Fibroblast of lung (primary cell): ENCODE measurements at regions not wholly inside any gene's neighbourhood (a gene's known extent, or its start where the extent isn't known, plus 50 kb on each side); places are given as distances from the start of the nearest gene placed in this dataset.

Experiments used
- DNase-seq, 2 donors: peaks; one replicate each; pipeline versions ENCODE4 v3.0.0 to v3.0.0-alpha.2; 2010; ENCODE audit warnings: low read depth in 2 of 2
- H2AFZ ChIP-seq: 2 replicates; pipeline ENCODE4 v1.5.1; 2012; ENCODE audit warnings: low read length, control low read depth, inconsistent platforms
- H3K27ac ChIP-seq: 2 replicates; pipeline ENCODE4 v1.5.1; 2011; ENCODE audit warnings: low read length, control low read depth; ENCODE audit not compliant: insufficient read depth
- H3K27me3 ChIP-seq: 2 replicates; pipeline ENCODE4 v1.5.1; 2011; ENCODE audit warnings: mild to moderate bottlenecking, low read length; ENCODE audit not compliant: control insufficient read depth, insufficient read depth
- H3K36me3 ChIP-seq: 2 replicates; pipeline ENCODE4 v1.5.1; 2011; ENCODE audit warnings: low read length; ENCODE audit not compliant: control insufficient read depth, insufficient read depth
- H3K4me1 ChIP-seq: 2 replicates; pipeline ENCODE4 v1.5.1; 2011; ENCODE audit warnings: low read length; ENCODE audit not compliant: control insufficient read depth, insufficient read depth; ENCODE audit errors: extremely low read depth
- H3K4me2 ChIP-seq: 2 replicates; pipeline ENCODE4 v1.5.1; 2011; ENCODE audit warnings: low read length, control low read depth; ENCODE audit not compliant: insufficient read depth; ENCODE audit errors: extremely low read depth
- H3K4me3 ChIP-seq, 4 experiments: fragments of 200-600 bp in 1 of 4; sonication (generic) in 1 of 4; replicated peaks in 1 of 4; 2 replicates each; pipeline ENCODE4 v1.5.1; 2011 to 2016; ENCODE audit warnings: low read length in 4 of 4, low read depth in 3 of 4, mild to moderate bottlenecking in 3 of 4, control low read depth in 2 of 4, inconsistent platforms in 1 of 4, mixed read lengths in 1 of 4; ENCODE audit not compliant: insufficient read depth in 1 of 4; ENCODE audit errors: control extremely low read depth in 1 of 4
- H3K79me2 ChIP-seq: 2 replicates; pipeline ENCODE4 v1.5.1; 2012; ENCODE audit warnings: mild to moderate bottlenecking, low read length, inconsistent platforms; ENCODE audit not compliant: control insufficient read depth, insufficient read depth
- H3K9ac ChIP-seq: 2 replicates; pipeline ENCODE4 v1.5.1; 2011; ENCODE audit warnings: mild to moderate bottlenecking, low read length, control low read depth; ENCODE audit not compliant: insufficient read depth
- H3K9me3 ChIP-seq: 2 replicates; pipeline ENCODE4 v1.5.1; 2012; ENCODE audit warnings: low read depth, low read length; ENCODE audit not compliant: control insufficient read depth, insufficient read depth
- H4K20me1 ChIP-seq: 2 replicates; pipeline ENCODE4 v1.5.1; 2011; ENCODE audit warnings: low read length; ENCODE audit not compliant: control insufficient read depth, insufficient read depth; ENCODE audit errors: extremely low read depth
- CTCF ChIP-seq, 2 donors: IDR thresholded peaks in 1 of 2; conservative IDR thresholded peaks in 1 of 2; 1 replicate in 1 of 2; 2 replicates in 1 of 2; pipeline ENCODE4 v1.5.1; 2011 to 2012; ENCODE audit warnings: low read length in 2 of 2, control low read depth in 1 of 2, inconsistent platforms in 1 of 2, low read depth in 1 of 2, mild to moderate bottlenecking in 1 of 2
- EZH2 ChIP-seq: IDR thresholded peaks from 2 replicates; pipeline ENCODE4 v1.5.1; 2012; ENCODE audit warnings: low read length, control low read depth, mild to moderate bottlenecking; ENCODE audit errors: missing control alignments

DNA sequence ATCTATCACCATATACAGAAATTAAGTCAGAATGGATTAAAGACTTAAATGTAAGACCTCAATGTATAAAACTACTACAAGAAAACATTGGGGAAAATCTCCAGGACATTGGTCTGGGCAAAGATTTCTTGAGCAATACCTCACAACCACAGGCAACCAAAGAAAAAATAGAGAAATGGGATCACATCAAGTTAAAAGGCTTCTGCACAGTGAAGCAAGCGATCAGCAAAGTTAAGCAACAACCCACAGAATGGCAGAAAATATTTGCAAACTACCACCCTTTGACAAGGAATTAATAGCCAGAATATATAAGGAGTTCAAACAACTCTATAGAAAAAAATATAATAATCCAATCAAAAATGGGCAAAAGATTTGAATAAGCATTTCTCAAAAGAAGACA lies 236.9 kb upstream of the EMCN start:
- no peak for DNase-seq
- H3K4me1 ChIP-seq = no peaks in the 10 kb centered on the region
- H3K27me3 ChIP-seq = no peaks in the 10 kb centered on the region

DNA sequence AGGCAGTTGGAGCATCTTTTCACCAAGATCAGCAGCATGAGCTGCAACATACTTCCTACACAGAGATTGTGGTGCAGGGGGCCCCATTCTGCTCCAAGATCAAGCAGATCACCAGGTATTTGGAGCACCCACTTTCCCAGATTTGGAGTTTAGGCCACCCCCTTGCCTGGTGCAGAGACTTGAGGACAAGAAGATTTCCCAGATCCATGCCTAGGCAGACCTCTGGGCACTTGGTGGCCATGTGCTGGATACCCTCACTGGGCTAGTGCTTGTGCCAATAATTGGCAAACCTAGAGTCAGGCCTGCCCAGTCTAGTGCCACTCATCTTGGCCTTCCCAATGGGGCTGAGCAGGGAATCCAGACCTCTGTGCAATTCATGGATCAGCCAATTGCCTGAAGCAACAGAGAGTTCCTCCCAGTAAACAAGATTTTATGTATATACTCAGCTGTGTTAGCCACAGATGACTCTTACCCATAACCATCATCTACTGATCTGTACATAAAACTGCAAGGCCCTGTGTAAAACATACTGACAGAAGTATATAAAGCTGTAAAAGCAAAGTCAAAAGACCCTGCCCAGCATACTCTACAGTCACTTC lies 228.4 kb upstream of the EMCN start:
- no peaks in the 10 kb centered on the region for H3K27me3 ChIP-seq
- no peak overlapping the region for H3K9ac ChIP-seq
- no peak overlapping the region for H3K27ac ChIP-seq
- H4K20me1 ChIP-seq = no peaks in the 10 kb centered on the region
- DNase-seq = no peak
- H3K9me3 ChIP-seq = no peaks in the 10 kb centered on the region
- no peak for TF ChIP-seq CTCF (conservative IDR thresholded peaks at IDR 0.05 in 1 of 2, IDR thresholded peaks at IDR 0.05 in 1 of 2; ENCODE audit: low read depth in 1 of 2, low read length in 2 of 2)
- no peak for TF ChIP-seq EZH2
- H3K4me1 ChIP-seq = no peaks in the 10 kb centered on the region
- no peaks in the 10 kb centered on the region for H3K36me3 ChIP-seq
- H3K79me2 ChIP-seq = no peaks in the 10 kb centered on the region
- H3K4me2 ChIP-seq = no peak overlapping the region
- H3K4me3 ChIP-seq = no peak overlapping the region
- H2AFZ ChIP-seq = no peak overlapping the region

More for the DNA sequence above, 236.9 kb upstream of the EMCN start:
- no peak overlapping the region for H3K9ac ChIP-seq
- no peak overlapping the region for H3K27ac ChIP-seq
- no peaks in the 10 kb centered on the region for H3K9me3 ChIP-seq
- H4K20me1 ChIP-seq = no peaks in the 10 kb centered on the region
- no peak overlapping the region for H2AFZ ChIP-seq
- no peaks in the 10 kb centered on the region for H3K79me2 ChIP-seq
- TF ChIP-seq EZH2 (no peak), CTCF (conservative IDR thresholded peaks at IDR 0.05 in 1 of 2, IDR thresholded peaks at IDR 0.05 in 1 of 2; ENCODE audit: low read depth in 1 of 2, low read length in 2 of 2) (no peak)
- no peaks in the 10 kb centered on the region for H3K36me3 ChIP-seq
- H3K4me2 ChIP-seq = no peak overlapping the region
- no peak overlapping the region for H3K4me3 ChIP-seq

- Histone ChIP-seq H2AFZ (no peak overlapping the region), H3K27ac (no peak overlapping the region), H3K9me3 (no peaks in the 10 kb centered on the region), H3K79me2 (no peaks in the 10 kb centered on the region), H4K20me1 (no peaks in the 10 kb centered on the region), H3K4me1 (peaks cover 5% of the 10 kb centered on the region), H3K27me3 (no peaks in the 10 kb centered on the region), H3K36me3 (no peaks in the 10 kb centered on the region), H3K4me2 (no peak overlapping the region), H3K4me3 (no peak overlapping the region), H3K9ac (no peak overlapping the region)
- DNase-seq = peak; percentile 17 to 63
- TF ChIP-seq EZH2 (no peak), CTCF (conservative IDR thresholded peaks at IDR 0.05 in 1 of 2, IDR thresholded peaks at IDR 0.05 in 1 of 2; ENCODE audit: low read depth in 1 of 2, low read length in 2 of 2) (peak in 1 of 2 donors; percentile 10)
Measured at GRCh38 chr4:100742045-100742444, 224.2 kb upstream of the EMCN start.
